Fibroblast of skin of right quadriceps (primary cell): ENCODE measurements at regions not wholly inside any gene's neighbourhood (a gene's known extent, or its start where the extent isn't known, plus 50 kb on each side); places are given as distances from the start of the nearest gene placed in this dataset.
A peak's percentile ranks its signal among the peaks of the same experiment; 100 is the strongest.
"Not testable (repeated sequence)": the region's sequence is repeated elsewhere in the genome, so short reads cannot be mapped to it uniquely, and the experiment has no call there.

Experiments used
- DNase-seq: peaks from one replicate; pipeline ENCODE4 v3.0.0-alpha.2; 2013

- DNase-seq, result no peak
These were observed 650.7 kb upstream of the GRID2 start for GRCh38 chr4:91653067-91653466.

- no peak for DNase-seq
These were observed 622.7 kb upstream of the GRID2 start for GRCh38 chr4:91681091-91681490.

GRCh38 chr4:91681544-91681943 lies 622.2 kb upstream of the GRID2 start:
- DNase-seq, result no peak

DNA sequence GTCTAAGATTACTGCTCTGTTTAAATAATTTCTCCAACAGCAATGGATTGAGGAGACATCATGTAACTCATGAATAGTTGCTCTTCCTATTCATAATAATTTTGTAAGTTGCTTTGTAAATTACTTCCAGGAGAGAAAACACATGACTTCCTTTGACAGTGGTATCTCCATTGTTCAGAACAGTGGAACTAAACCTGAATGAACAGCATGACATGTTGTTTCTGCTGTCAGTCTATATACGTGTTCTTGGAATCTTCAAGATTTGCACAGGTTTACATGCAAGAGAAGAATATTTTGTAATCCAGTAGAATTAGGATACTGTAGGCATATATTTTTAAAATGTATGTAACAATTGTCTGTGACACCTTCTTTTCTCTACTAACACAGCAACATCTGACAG lies 618.8 kb upstream of the GRID2 start:
- no peak for DNase-seq

DNA sequence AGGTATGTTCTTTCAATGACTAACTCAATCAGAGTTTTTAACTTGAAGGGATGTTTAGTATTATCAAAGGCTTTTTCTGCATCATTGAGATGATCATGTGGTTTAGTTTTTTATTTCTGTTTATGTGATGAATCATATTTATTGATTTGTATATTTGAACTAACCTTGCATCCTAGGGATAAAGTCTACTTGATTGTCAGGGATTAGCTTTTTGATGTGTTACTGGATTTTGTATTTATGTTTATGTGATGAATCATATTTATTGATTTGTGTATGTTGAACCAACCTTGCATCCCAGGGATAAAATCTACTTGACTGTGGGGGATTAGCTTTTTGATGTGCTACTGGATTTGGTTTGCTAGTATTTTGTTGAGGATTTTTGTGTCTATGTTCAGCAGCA lies 615.4 kb upstream of the GRID2 start:
- DNase-seq, result no peak

GRCh38 chr4:91699691-91700090 lies 604.1 kb upstream of the GRID2 start:
- not testable (repeated sequence) for DNase-seq

DNA sequence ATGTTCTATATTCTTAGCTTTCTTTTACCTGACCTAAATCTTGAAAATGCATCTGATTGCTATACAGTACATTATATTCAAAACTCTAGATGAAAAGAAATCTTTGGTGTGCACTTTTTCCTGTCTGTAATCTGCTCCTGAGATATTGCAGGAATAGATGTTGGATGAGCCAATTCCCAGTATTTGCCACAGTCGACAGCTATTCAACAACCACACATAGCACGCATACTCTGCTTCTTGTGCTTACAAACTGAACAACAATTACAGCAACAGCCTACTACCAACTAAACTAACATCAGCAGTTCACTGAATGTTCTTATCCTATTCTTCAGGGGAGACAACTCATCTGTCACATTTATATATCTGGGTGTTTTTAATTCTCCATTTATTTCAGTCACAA lies 573.9 kb upstream of the GRID2 start:
- no peak for DNase-seq

DNA sequence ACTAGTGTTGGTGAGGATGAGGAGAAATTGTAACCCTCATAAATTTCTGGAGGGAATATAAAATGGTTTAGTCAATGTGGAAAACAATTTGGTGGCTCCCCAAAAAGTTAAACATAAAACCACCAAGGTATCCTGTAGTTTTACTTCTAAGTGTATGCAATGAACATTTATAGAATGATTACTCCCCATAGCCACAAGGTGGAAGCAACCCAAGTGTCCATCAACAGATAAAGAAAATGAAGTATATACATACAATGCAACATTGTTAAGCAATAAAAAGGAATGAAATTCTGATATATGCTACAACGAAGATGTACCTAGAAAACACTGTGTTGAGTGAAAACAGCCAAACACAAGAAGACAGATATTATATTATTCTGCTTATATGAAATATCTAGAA lies 569.1 kb upstream of the GRID2 start:
- DNase-seq, result no peak

GRCh38 chr4:91738831-91739230 lies 564.9 kb upstream of the GRID2 start:
- not testable (repeated sequence) for DNase-seq

DNA sequence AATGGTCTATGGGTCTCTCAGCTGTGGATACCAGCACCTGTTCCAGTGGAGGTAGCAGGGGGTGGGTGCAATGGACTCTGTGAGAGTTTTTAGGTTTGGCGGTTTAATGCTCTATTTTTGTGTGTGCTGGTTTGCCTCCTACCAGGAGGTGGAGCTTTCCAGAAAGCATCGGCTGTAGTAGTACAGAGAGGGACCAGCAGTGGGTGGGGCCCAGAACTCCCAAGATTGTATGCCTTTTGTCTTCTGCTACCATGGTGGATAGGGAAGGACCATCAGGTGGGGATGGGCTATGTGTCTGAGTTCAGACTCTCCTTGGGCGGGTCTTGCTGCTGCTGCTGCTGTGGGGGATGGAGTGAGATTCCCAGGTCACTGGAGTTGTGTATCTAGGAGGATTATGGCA lies 557.2 kb upstream of the GRID2 start:
- no peak for DNase-seq

GRCh38 chr4:91751961-91752360 lies 551.8 kb upstream of the GRID2 start:
- DNase-seq, result no peak

DNA sequence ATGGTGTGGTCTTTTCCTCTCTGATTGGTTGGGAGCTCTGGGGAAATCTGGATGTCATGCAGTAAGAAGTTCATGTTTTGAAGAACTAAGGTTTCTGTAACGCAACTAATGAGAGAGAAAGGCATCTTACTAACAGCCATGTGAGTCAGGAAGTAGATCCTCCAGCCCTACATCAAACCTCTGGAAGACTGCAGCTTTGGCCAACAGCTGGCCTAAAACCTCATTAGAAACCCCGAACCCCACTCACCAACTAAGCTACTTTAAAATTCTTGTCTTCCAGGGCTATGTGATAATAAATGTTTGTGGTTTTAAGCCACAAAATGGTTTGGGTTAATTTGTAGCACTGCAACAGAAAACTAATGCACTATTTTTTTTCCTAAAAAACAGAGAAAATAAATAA lies 549.0 kb upstream of the GRID2 start:
- peak; percentile 10 for DNase-seq

DNA sequence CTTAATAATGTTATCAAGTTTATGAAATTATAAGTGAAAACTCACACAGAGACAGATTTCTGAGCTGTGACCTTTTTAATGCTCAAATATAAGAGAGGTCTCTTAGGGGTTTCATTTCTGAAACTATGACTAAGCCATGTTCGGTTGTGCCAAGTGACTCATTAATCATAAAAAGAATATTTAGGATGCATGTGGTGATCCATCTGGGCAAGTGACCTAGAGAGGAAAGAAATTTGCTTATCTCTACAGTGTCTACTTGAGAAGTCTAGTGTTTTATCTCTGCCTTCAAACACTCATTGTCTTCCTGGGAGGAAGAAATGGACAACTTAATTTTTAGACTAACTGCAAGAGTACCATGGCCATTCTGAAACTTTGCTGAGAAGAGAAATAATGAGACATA lies 545.3 kb upstream of the GRID2 start:
- DNase-seq, result peak; percentile 65

GRCh38 chr4:91764085-91764484 lies 539.7 kb upstream of the GRID2 start:
- DNase-seq, result no peak

DNA sequence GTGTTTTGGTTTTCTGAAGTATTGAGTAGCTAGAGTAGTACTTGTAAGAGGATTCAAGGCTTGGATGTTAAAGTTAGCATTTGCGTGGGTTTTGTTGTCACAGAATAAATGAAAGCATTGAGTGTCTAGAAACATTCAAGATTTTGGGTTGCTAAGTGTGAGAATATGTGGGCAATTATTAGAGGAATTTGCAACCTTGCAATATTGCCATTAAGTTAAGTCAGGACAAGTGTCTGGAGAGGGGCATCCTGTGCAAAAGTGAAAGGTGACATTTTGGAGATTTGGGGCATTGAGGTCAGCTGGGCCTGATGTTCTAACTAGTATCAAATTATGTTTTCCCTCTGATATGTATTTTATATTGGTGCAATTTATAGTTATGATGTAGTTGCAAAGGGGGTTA lies 533.9 kb upstream of the GRID2 start:
- no peak for DNase-seq

DNA sequence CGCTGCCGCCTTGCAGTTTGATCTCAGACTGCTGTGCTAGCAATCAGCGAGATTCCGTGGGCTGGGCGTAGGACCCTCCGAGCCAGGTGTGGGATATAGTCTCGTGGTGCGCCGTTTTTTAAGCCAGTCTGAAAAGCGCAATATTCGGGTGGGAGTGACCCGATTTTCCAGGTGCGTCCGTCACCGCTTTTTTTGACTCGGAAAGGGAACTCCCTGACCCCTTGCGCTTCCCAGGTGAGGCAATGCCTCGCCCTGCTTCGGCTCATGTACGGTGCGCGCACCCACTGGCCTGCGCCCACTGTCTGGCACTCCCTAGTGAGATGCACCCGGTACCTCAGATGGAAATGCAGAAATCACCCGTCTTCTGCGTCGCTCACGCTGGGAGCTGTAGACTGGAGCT lies 512.1 kb upstream of the GRID2 start:
- not testable (repeated sequence) for DNase-seq

DNA sequence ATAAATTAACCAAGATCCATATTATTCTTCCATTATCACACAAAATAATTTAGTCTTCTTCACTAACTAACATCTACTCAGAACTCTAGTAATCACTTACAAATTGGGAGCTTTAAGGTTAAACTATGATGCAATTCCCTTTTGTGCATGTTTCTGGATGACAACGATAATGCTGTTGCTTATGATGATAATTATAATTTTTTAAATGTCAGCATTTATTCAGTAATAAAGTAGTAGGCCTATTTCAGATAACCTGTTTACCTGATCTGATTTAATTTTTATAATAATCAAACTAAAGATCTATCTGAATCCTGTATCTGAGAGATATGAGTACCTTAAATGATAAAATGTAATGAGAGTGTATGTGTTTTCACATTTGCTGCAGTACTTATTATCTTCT lies 507.8 kb upstream of the GRID2 start:
- no peak for DNase-seq

DNA sequence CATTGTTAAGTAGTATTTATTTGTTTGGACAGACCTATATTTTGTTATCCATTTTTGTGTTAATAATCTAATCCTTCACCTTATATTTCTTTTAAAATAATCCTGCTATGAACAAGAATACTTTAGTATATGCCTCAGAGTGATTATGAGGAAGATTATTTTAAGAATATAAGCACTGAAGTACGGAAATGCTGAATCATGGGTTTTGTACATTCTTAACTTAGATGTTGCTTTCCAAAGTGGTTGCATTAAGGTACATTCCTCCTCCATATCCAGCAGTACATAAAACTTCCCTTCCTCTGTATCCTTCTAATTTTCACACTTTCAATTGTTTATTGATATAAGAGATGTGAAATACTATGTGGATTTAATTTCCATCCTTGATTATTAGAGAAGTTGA lies 491.4 kb upstream of the GRID2 start:
- no peak for DNase-seq

GRCh38 chr4:91824773-91825172 lies 479.0 kb upstream of the GRID2 start:
- DNase-seq, result no peak

GRCh38 chr4:91826186-91826585 lies 477.6 kb upstream of the GRID2 start:
- peak; percentile 70 for DNase-seq

- DNase-seq, result no peak
These were observed 475.9 kb upstream of the GRID2 start for GRCh38 chr4:91827914-91828313.

DNA sequence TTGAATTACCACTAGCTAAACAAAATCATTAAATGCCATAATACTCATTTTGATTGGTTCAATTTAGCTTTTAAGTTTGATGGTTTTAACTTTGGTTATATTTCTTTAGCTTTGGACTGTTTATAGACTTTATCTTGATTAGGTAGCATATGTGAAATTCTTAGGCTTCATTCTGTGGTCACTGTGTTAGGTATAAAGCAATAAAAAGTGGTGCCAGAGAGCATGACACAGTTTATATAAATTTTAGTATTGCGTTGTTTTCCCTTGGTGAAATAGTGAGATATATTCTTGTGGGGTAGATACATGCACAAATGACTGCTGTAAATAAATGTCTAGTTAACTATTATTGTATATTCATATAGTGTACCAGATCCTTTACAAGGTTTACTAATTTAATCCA lies 474.2 kb upstream of the GRID2 start:
- DNase-seq, result peak; percentile 38

- no peak for DNase-seq
These were observed 472.9 kb upstream of the GRID2 start for GRCh38 chr4:91830681-91831395.

DNA sequence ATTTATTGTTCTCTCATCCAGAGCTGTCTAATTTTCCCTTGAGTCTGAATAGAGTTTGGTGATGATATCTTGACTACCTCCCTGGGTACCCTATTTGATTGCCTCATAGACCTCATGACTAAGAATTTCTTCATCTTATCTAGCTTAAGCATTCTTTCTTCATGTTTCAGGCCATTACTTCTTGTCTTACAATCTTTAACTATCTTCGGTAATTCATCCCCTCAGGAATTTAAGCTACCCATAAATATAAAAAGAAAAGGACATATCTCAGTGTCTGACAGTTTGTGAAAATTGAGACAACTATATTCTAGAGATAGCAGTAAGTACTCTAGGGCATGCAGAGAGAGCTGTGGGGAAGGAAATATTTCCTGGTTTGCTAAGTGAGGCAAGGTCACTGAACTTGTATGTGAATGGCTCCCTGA lies 466.1 kb upstream of the GRID2 start:
- DNase-seq, result peak; percentile 73

- DNase-seq, result no peak
These were observed 465.4 kb upstream of the GRID2 start for GRCh38 chr4:91838181-91838861.
